HG03469 (cell line): ENCODE measurements at regions not wholly inside any gene's neighbourhood (a gene's known extent, or its start where the extent isn't known, plus 50 kb on each side); places are given as distances from the start of the nearest gene placed in this dataset.

Experiments used
- ATAC-seq: cut with Tn5 transposase; IDR thresholded peaks from one replicate; pipeline ENCODE4 v1.9.1; 2021; ENCODE audit warnings: mild to moderate bottlenecking, moderate library complexity, moderate number of reproducible peaks; ENCODE audit not compliant: unreplicated experiment

GRCh38 chr16:77652399-77652798 is 69.9 kb upstream of the NUDT7 start:
- ATAC-seq: no peak

DNA sequence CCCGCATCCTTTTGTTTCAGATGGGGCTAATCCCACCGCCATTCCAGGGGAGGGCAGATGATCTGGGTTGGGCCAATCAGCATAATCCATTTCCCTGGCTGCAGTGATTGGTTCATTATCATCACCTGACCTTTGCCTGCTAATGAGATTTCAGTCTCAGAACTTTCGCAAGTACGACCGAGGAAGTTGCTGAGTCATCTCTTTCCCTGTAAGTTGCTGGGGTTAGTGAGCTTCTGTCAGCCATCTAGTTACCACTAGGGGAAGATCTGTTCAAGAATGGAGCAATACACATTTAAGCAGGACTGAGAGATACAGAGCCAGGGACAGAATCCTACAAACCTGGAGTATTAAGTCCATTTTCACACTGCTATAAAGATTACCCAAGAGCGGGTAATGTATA is 65.3 kb upstream of the NUDT7 start:
- no peak for ATAC-seq

GRCh38 chr16:77660311-77660710 is 62.0 kb upstream of the NUDT7 start:
- ATAC-seq: no peak

- ATAC-seq: no peak
Observed at GRCh38 chr16:77662246-77662645, 60.1 kb upstream of the NUDT7 start.

GRCh38 chr16:77663711-77664110 is 58.6 kb upstream of the NUDT7 start:
- no peak for ATAC-seq

GRCh38 chr16:77666771-77667170 is 55.5 kb upstream of the NUDT7 start:
- ATAC-seq: no peak

DNA sequence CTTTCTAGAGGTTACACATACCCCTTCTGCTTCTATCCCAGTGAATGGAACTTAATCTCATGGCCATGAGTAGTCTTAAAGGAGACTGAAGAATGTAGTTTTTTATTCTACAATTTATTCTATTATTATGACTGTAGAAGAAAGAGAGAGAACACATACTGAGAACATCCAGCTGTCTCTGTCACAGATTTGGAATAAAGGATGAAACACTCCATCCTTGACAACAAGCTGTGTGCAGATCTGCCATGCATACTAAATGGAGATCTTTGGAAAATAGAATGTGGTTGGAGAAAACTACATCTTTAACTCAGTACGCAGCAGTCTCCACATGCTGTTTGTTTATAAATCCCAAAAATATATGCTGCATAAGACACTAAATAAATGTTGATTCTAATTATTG is 54.1 kb upstream of the NUDT7 start:
- ATAC-seq: no peak

GRCh38 chr16:77669057-77669456 is 53.3 kb upstream of the NUDT7 start:
- no peak for ATAC-seq
